DND-41 (cell line): ENCODE measurements at regions not wholly inside any gene's neighbourhood (a gene's known extent, or its start where the extent isn't known, plus 50 kb on each side); places are given as distances from the start of the nearest gene placed in this dataset.

Experiments
- EZH2 ChIP-seq: IDR thresholded peaks from 3 replicates; pipeline ENCODE4 v1.6.1; 2012; ENCODE audit warnings: borderline replicate concordance, low read depth, mild to moderate bottlenecking, moderate library complexity, low read length, inconsistent platforms; ENCODE audit not compliant: severe bottlenecking
- TF ChIP-seq, protein P1 (sequence below): IDR thresholded peaks from 2 replicates; pipeline ENCODE4 v1.5.1; 2012; ENCODE audit warnings: borderline replicate concordance, low read length, moderate library complexity, mild to moderate bottlenecking; ENCODE audit not compliant: poor library complexity, severe bottlenecking; ENCODE audit errors: extremely low read depth

DNA sequence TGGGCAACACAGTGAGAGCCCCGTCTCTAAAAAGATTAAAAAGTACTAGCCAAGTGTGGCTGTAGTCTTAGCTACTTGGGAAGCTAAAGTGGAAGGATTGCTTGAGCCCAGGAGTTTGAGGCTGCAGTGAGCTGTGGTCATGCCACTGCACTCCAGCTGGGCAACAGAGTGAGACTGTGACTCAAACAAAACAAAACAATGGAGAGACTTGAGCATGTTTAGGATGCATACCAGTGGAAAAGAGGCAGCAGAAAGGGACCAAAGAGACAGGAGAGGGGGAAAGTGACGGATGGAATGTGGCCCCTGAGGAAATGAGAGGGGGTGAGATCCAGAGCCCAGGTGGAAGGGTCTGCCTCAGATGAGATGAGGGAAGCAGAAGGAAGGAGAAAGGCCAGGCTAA is 358.9 kb downstream of the RPS6KC1 start:
- TF ChIP-seq, protein P1, sequence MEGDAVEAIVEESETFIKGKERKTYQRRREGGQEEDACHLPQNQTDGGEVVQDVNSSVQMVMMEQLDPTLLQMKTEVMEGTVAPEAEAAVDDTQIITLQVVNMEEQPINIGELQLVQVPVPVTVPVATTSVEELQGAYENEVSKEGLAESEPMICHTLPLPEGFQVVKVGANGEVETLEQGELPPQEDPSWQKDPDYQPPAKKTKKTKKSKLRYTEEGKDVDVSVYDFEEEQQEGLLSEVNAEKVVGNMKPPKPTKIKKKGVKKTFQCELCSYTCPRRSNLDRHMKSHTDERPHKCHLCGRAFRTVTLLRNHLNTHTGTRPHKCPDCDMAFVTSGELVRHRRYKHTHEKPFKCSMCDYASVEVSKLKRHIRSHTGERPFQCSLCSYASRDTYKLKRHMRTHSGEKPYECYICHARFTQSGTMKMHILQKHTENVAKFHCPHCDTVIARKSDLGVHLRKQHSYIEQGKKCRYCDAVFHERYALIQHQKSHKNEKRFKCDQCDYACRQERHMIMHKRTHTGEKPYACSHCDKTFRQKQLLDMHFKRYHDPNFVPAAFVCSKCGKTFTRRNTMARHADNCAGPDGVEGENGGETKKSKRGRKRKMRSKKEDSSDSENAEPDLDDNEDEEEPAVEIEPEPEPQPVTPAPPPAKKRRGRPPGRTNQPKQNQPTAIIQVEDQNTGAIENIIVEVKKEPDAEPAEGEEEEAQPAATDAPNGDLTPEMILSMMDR: no peak
- no peak for TF ChIP-seq EZH2
